ENCODE measurements at regions not wholly inside any gene's neighbourhood (a gene's known extent, or its start where the extent isn't known, plus 50 kb on each side); places are given as distances from the start of the nearest gene placed in this dataset.

GRCh38 chr5:92313385-92313784 is 930.3 kb upstream of the ARRDC3 start:
- no peak for TF ChIP-seq POLR2A (IDR thresholded peaks at IDR 0.05)
- TF ChIP-seq EP300 (IDR thresholded peaks at IDR 0.05) = no peak
